ENCODE measurements at regions not wholly inside any gene's neighbourhood (a gene's known extent, or its start where the extent isn't known, plus 50 kb on each side); places are given as distances from the start of the nearest gene placed in this dataset.

- TF ChIP-seq CTCF (conservative IDR thresholded peaks at IDR 0.05; ENCODE audit: low read length) (no peak), EZH2phosphoT487 (IDR thresholded peaks at IDR 0.05; ENCODE audit: borderline replicate concordance, low read depth, low read length) (no peak)
Measured at GRCh38 chr6:109292420-109292819, 89.8 kb downstream of the CD164 start.
